ENCODE measurements at regions not wholly inside any gene's neighbourhood (a gene's known extent, or its start where the extent isn't known, plus 50 kb on each side); places are given as distances from the start of the nearest gene placed in this dataset.

DNA sequence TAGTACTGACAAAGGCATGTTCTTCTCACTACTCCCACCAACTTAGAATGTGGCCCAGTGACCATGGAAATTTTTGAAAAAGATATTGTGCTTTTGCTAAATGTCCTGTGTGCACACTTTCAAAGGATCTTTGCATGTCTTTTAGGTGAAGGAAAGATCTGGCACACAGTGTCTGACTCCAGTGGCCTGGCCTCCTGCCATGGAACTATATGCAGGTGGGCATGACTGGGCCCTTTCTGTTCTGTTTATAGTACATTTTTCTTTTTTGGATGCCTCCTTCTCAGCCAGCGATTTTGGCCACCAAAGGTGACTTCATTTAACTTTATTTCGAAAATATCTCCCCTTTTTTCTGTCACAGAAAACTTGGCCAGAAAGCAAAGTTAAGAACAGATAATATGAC is 999.7 kb upstream of the PIK3C3 start:
- no peak for DNase-seq (ENCODE audit: low spot score)

- DNase-seq (ENCODE audit: low spot score) = no peak
These were observed 1005.7 kb upstream of the PIK3C3 start for GRCh38 chr18:40949114-40949950.

DNA sequence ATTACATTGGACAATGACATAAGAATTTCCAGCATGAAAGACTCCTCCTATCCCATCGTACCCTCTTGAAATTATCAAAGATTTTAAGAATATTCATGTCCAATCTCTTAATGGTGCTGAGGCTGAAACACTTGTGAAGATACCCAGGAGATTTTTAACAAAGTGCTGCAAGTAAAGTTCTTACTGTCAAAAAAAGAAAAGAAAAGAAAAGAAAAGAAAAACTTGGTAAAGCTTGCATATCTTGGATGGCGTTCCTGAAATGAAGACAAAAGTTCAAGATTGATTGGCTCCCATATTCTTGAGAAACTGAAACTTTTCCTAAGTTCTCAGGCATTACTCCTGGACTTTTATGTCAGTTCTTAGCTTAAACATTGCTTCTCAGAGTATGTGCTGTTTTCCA is 1010.5 kb upstream of the PIK3C3 start:
- no peak for DNase-seq (ENCODE audit: low spot score)

- no peak for DNase-seq (ENCODE audit: low spot score)
These were observed 1015.1 kb upstream of the PIK3C3 start for GRCh38 chr18:40939656-40940515.

GRCh38 chr18:40938615-40939014 is 1016.4 kb upstream of the PIK3C3 start:
- DNase-seq (ENCODE audit: low spot score) = no peak

DNA sequence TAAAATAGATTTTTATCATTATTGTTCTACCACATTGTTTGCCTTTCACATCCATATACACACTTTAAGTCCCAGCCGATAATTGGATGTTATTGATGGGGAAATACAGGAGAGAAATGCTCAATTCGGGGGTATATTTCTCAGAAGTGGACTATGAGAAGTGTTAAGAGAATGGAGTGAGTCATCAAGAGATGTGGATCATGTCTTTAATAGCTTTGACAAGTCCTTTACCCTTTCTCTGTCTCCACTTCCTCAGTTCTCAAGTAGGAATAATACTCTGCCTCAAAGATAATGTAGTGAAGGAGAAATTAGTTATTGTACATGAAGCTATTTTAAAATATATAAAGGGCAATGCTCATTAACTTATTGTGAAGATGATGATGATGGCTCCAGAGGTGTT is 1017.6 kb upstream of the PIK3C3 start:
- no peak for DNase-seq (ENCODE audit: low spot score)

DNA sequence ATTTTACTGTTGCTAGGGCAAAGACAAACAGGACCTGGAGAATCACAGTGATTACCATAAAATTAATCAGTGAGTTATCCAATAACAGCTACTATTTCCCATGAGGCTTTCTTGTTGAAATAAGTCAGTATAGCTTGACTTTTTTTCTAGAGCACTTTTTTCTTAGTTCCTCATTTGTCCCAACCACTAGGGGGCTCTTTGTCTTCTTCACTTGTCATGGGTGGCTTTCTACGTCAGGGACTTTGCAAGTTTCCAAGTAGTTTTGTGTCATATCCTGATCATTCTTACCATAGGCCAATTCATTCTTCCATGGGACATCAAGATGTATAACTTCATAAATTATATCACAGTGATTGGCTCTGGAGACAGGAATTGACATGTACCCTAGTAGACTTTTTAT is 1019.6 kb upstream of the PIK3C3 start:
- DNase-seq (ENCODE audit: low spot score) = no peak

- DNase-seq (ENCODE audit: low spot score) = no peak
These were observed 1022.2 kb upstream of the PIK3C3 start for GRCh38 chr18:40932862-40933261.

- DNase-seq (ENCODE audit: low spot score) = no peak
These were observed 1024.7 kb upstream of the PIK3C3 start for GRCh38 chr18:40930211-40930882.

GRCh38 chr18:40929399-40929798 is 1025.6 kb upstream of the PIK3C3 start:
- no peak for DNase-seq (ENCODE audit: low spot score)

- no peak for DNase-seq (ENCODE audit: low spot score)
These were observed 1028.4 kb upstream of the PIK3C3 start for GRCh38 chr18:40926679-40927078.

- DNase-seq (ENCODE audit: low spot score) = no peak
These were observed 1029.9 kb upstream of the PIK3C3 start for GRCh38 chr18:40925071-40925541.

- DNase-seq (ENCODE audit: low spot score) = no peak
These were observed 1033.0 kb upstream of the PIK3C3 start for GRCh38 chr18:40921845-40922629.

- no peak for DNase-seq (ENCODE audit: low spot score)
These were observed 1038.0 kb upstream of the PIK3C3 start for GRCh38 chr18:40917056-40917455.

DNA sequence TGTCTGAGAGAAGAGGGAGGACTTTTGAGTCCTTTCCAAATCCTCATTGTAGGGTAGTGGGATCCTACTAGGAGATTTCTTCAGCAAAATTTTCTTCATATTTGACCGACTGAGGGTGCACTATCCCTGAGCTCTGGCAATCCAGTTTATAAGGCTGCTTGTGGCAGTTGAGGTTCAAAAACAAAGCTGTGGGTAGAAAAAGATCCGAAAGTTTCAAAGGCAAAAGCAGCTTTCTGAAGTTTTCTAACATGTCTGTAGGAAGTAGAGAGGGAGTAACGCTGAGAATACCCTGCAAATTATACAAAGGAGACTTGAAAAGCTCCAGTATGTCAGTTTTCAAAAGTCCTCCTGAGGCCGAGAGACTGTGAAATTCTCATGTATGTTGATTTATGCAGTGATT is 1039.3 kb upstream of the PIK3C3 start:
- DNase-seq (ENCODE audit: low spot score) = no peak

- no peak for DNase-seq (ENCODE audit: low spot score)
These were observed 1043.3 kb upstream of the PIK3C3 start for GRCh38 chr18:40911582-40912254.

- no peak for DNase-seq (ENCODE audit: low spot score)
These were observed 1044.0 kb upstream of the PIK3C3 start for GRCh38 chr18:40911041-40911440.

GRCh38 chr18:40907842-40908241 is 1047.2 kb upstream of the PIK3C3 start:
- no peak for DNase-seq (ENCODE audit: low spot score)

GRCh38 chr18:40904295-40904694 is 1050.7 kb upstream of the PIK3C3 start:
- no peak for DNase-seq (ENCODE audit: low spot score)

DNA sequence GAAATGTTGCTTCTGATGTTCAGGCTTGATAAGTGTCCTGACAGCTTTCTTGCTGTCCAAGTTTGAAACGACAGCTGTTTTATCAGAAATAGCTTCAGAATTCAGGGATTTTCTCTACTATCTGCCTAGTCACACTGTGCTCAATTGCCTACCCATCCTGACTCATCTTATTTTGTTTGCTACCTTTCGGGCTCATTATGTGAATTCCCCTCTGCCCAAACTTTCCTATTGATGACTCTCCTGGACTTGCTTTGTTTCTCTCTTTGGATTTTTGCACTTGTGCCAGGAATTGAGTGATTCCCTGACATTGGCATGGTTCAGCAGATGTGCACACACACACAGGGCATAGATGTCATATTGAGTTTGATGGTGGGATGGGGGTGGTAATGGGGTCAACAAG is 1052.6 kb upstream of the PIK3C3 start:
- no peak for DNase-seq (ENCODE audit: low spot score)

GRCh38 chr18:40897884-40898283 is 1057.2 kb upstream of the PIK3C3 start:
- no peak for DNase-seq (ENCODE audit: low spot score)

All from ureter (tissue), 1 donor.